ENCODE measurements at regions not wholly inside any gene's neighbourhood (a gene's known extent, or its start where the extent isn't known, plus 50 kb on each side); places are given as distances from the start of the nearest gene placed in this dataset.

DNA sequence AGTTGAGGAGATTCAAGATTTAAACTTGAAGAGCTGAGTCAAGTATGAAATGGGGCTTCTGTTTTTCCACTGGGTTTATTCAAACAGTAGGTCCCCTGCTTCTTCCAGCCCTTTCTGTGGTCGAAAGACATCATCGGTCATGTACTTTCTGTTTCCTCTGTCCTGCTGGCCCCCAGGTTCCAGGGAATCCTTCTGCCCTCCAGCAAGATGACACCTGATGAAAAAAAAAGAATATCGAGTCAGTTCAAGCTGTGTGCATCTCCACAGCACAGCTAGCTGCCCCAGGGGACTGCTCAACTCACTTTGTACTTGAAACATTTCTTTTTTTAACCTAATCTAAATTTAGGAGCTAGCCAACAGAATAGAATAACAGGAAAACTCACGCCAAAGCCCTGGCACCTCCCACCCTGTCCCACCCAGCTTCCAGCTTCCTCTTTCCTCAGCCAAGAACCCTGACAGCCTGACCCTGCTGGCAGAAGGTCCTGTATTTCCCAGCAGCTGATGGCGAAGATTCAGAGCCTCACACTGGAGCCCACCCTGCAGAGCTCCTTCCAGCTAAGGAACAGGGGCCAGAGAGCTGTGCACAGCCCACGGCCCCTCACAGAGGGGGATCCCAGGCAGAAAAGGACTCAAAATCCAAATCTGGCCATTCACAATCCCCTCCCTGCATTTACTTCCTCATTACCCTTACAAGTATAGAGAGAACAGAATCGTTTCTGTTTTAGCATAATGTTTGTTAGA lies 176.5 kb downstream of the PSMG1 start:
- TF ChIP-seq EZH2 (IDR thresholded peaks at IDR 0.05), result no peak
- no peak for TF ChIP-seq POLR2AphosphoS5 (IDR thresholded peaks at IDR 0.05; ENCODE audit: borderline replicate concordance, low read depth, low read length)
- TF ChIP-seq FOXP2 (optimal IDR thresholded peaks at IDR 0.05; ENCODE audit: control extremely low read depth, extremely low read length, insufficient read depth), result no peak
